Smooth muscle cell (in vitro differentiated cells): ENCODE measurements at regions not wholly inside any gene's neighbourhood (a gene's known extent, or its start where the extent isn't known, plus 50 kb on each side); places are given as distances from the start of the nearest gene placed in this dataset.

ENCODE experiments used
- DNase-seq: peaks from one replicate; lab custom pipeline; 2025; ENCODE audit not compliant: unreplicated experiment; lab: John Stamatoyannopoulos, UW
- H2AFZ ChIP-seq: fragments of 200-600 bp; sonication (generic); 2 replicates; pipeline ENCODE4 v1.6.0; 2016; ENCODE audit warnings: antibody characterized with exemption, low read depth, mild to moderate bottlenecking
- H3F3A ChIP-seq: fragments of 200-600 bp; sonication (generic); 2 replicates; pipeline ENCODE4 v1.6.0; 2017; ENCODE audit warnings: antibody characterized with exemption, low read depth
- H3K27ac ChIP-seq: fragments of 200-600 bp; sonication (generic); 2 replicates; pipeline ENCODE4 v1.5.1; 2016; ENCODE audit warnings: low read depth, mild to moderate bottlenecking
- H3K27me3 ChIP-seq: fragments of 200-600 bp; sonication (generic); 2 replicates; pipeline ENCODE4 v1.6.1; 2016; ENCODE audit warnings: low read depth, mild to moderate bottlenecking
- H3K36me3 ChIP-seq: fragments of 200-600 bp; sonication (generic); 2 replicates; pipeline ENCODE4 v1.5.1; 2016; ENCODE audit warnings: low read depth
- H3K4me1 ChIP-seq: fragments of 200-600 bp; sonication (generic); 2 replicates; pipeline ENCODE4 v1.5.1; 2016; ENCODE audit warnings: low read depth
- H3K4me2 ChIP-seq: fragments of 200-600 bp; sonication (generic); 2 replicates; pipeline ENCODE4 v1.6.0; 2016; ENCODE audit warnings: mild to moderate bottlenecking
- H3K4me3 ChIP-seq: fragments of 200-600 bp; sonication (generic); 2 replicates; pipeline ENCODE4 v1.5.1; 2016; ENCODE audit warnings: mild to moderate bottlenecking
- H3K79me2 ChIP-seq: fragments of 200-600 bp; sonication (generic); 2 replicates; pipeline ENCODE4 v1.6.0; 2016; ENCODE audit warnings: low read depth, mild to moderate bottlenecking
- H3K9ac ChIP-seq: fragments of 200-600 bp; sonication (generic); 2 replicates; pipeline ENCODE4 v1.6.0; 2016; ENCODE audit warnings: low read depth
- H3K9me3 ChIP-seq: fragments of 200-600 bp; sonication (generic); replicated peaks from 2 replicates; pipeline ENCODE4 v1.5.1; 2016; ENCODE audit warnings: low read depth
- H4K20me1 ChIP-seq: fragments of 200-600 bp; sonication (generic); 2 replicates; pipeline ENCODE4 v1.6.0; 2016; ENCODE audit warnings: low read depth
- WGBS: methylation state at CpG from one replicate; pipeline ENCODE4 v1.1.7; 2016; ENCODE audit warnings: low lambda C conversion rate; 5-methylcytosine and 5-hydroxymethylcytosine counted together
- TF ChIP-seq, protein P1 (sequence below): fragments of 200-600 bp; sonication (generic); IDR thresholded peaks from 2 replicates; pipeline ENCODE4 v1.5.1; 2017; ENCODE audit warnings: borderline replicate concordance, mild to moderate bottlenecking, antibody characterized with exemption; ENCODE audit not compliant: insufficient read depth, poor library complexity, severe bottlenecking

GRCh38 chr20:40452758-40453157 is 236.3 kb downstream of the MAFB start:
- Histone ChIP-seq H3K79me2 (no peaks in the 10 kb centered on the region), H3K9ac (no peak overlapping the region), H3F3A (no peaks in the 10 kb centered on the region), H3K4me2 (no peak overlapping the region), H3K36me3 (no peaks in the 10 kb centered on the region), H3K4me1 (no peaks in the 10 kb centered on the region), H2AFZ (no peak overlapping the region), H3K9me3 (no peaks in the 10 kb centered on the region), H3K27ac (no peak overlapping the region), H3K27me3 (no peaks in the 10 kb centered on the region), H3K4me3 (no peak overlapping the region), H4K20me1 (no peaks in the 10 kb centered on the region)
- TF ChIP-seq, protein P1, sequence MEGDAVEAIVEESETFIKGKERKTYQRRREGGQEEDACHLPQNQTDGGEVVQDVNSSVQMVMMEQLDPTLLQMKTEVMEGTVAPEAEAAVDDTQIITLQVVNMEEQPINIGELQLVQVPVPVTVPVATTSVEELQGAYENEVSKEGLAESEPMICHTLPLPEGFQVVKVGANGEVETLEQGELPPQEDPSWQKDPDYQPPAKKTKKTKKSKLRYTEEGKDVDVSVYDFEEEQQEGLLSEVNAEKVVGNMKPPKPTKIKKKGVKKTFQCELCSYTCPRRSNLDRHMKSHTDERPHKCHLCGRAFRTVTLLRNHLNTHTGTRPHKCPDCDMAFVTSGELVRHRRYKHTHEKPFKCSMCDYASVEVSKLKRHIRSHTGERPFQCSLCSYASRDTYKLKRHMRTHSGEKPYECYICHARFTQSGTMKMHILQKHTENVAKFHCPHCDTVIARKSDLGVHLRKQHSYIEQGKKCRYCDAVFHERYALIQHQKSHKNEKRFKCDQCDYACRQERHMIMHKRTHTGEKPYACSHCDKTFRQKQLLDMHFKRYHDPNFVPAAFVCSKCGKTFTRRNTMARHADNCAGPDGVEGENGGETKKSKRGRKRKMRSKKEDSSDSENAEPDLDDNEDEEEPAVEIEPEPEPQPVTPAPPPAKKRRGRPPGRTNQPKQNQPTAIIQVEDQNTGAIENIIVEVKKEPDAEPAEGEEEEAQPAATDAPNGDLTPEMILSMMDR = no peak
- WGBS = 86% methylated on average over 3 of the region's 3 CpGs
- DNase-seq = no peak

DNA sequence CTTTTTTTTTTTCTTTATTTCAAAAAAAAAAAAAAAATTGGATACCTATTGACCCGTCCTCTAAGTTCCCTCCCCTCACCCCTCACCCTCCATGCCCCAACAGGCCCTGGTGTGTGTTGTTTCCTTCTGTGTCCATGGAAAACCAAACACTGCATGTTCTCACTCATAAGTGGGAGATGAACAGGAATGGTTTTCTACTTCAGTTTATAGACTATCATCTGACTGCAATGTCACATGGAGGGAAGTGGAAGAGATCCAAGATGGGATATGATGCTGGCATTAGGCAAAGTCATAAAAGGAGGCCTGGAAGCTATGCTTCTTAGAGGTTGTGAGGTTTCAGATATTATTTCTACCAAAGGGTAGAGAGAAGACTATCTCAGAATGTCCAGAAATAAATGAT is 237.5 kb downstream of the MAFB start:
- TF ChIP-seq, protein P1 = no peak
- Histone ChIP-seq H3F3A (no peaks in the 10 kb centered on the region), H3K27ac (no peak overlapping the region), H3K4me2 (no peak overlapping the region), H4K20me1 (no peaks in the 10 kb centered on the region), H3K4me1 (no peaks in the 10 kb centered on the region), H3K36me3 (no peaks in the 10 kb centered on the region), H3K9me3 (no peaks in the 10 kb centered on the region), H3K79me2 (no peaks in the 10 kb centered on the region), H3K9ac (no peak overlapping the region), H3K4me3 (no peak overlapping the region), H2AFZ (no peak overlapping the region), H3K27me3 (no peaks in the 10 kb centered on the region)
- 87% methylated on average over 1 of the region's 1 CpG for WGBS
- DNase-seq = no peak

DNA sequence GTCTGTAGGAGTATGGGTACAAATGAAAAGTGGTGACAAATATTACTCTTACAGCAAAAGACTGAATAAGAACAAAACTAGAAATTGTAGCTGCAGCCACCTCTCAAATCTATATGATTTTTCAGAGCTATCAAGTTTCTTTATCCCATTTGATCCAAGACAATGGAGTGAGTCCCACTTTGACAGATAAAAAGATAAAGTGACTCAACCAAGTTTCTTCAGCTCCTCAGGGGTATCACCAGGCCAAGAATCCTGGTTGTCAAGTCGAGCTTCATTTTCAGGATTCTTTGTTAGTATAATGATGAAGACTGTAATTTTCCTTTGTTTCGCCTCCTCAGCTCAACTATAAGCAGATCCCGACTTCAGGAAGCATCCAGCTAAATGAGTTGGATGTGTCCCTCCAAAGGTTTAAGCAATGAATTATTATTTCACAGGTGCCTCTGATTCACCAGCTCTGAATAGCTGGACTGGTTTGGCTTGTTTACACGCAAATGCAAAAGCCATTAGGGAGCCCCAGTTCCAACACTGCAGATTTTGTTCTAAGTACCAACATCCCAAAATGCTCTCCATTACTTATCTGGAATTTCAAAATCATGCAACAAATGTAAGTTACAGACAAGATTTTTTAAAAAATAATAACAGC is 238.9 kb downstream of the MAFB start:
- no peak overlapping the region for H3K4me2 ChIP-seq
- no peaks in the 10 kb centered on the region for H3K9me3 ChIP-seq

More for the DNA sequence above, 238.9 kb downstream of the MAFB start:
- DNase-seq = no peak
- no peak overlapping the region for H3K4me3 ChIP-seq
- 67% methylated on average over 4 of the region's 4 CpGs for WGBS
- no peaks in the 10 kb centered on the region for H3K79me2 ChIP-seq
- no peaks in the 10 kb centered on the region for H3K36me3 ChIP-seq
- H4K20me1 ChIP-seq = no peaks in the 10 kb centered on the region
- H3K27ac ChIP-seq = no peak overlapping the region
- no peaks in the 10 kb centered on the region for H3K27me3 ChIP-seq
- no peak overlapping the region for H2AFZ ChIP-seq
- TF ChIP-seq, protein P1 = no peak
- no peaks in the 10 kb centered on the region for H3K4me1 ChIP-seq
- no peak overlapping the region for H3K9ac ChIP-seq
- no peaks in the 10 kb centered on the region for H3F3A ChIP-seq
